Gastrocnemius medialis (tissue), 4 donors: ENCODE measurements at regions not wholly inside any gene's neighbourhood (a gene's known extent, or its start where the extent isn't known, plus 50 kb on each side); places are given as distances from the start of the nearest gene placed in this dataset.

Experiments
- CTCF ChIP-seq, 5 experiments: fragments of 450-650 bp in 3 of 5; fragments of 200-600 bp in 2 of 5; sonication (generic) in 2 of 5; IDR thresholded peaks in 4 of 5; conservative IDR thresholded peaks in 1 of 5; 1 replicate in 4 of 5; 2 replicates in 1 of 5; pipeline ENCODE4 v1.5.1; 2016 to 2019; ENCODE audit warnings: antibody characterized with exemption in 5 of 5, mild to moderate bottlenecking in 3 of 5, moderate library complexity in 3 of 5
- POLR2A ChIP-seq, 2 donors: fragments of 450-650 bp; IDR thresholded peaks; one replicate each; pipeline ENCODE4 v1.6.1; 2017; ENCODE audit warnings: antibody characterized with exemption in 2 of 2, mild to moderate bottlenecking in 2 of 2, moderate library complexity in 2 of 2

- TF ChIP-seq POLR2A (IDR thresholded peaks at IDR 0.05) (no peak), CTCF (IDR thresholded peaks at IDR 0.05 in 4 of 5, conservative IDR thresholded peaks at IDR 0.05 in 1 of 5) (no peak)
Observed at GRCh38 chr6:169848946-169849345, 97.5 kb downstream of the ERMARD start.
